Fibroblast of the aortic adventitia (primary cell): ENCODE measurements at regions not wholly inside any gene's neighbourhood (a gene's known extent, or its start where the extent isn't known, plus 50 kb on each side); places are given as distances from the start of the nearest gene placed in this dataset.

ENCODE experiments used
- DNase-seq: peaks from one replicate; pipeline ENCODE4 v3.0.0-alpha.2; 2010; ENCODE audit warnings: low read depth
- H3K4me3 ChIP-seq: 2 replicates; pipeline ENCODE4 v1.5.1; 2011; ENCODE audit warnings: low read depth, mild to moderate bottlenecking, control low read depth, low read length, moderate library complexity
- CTCF ChIP-seq: IDR thresholded peaks from 2 replicates; pipeline ENCODE4 v1.5.1; 2011; ENCODE audit warnings: mild to moderate bottlenecking, low read length, control low read depth, inconsistent platforms; ENCODE audit not compliant: insufficient read depth

- no peak for DNase-seq
- no peak overlapping the region for H3K4me3 ChIP-seq
- TF ChIP-seq CTCF, result no peak
Observed at GRCh38 chr7:89775459-89775858, 378.8 kb upstream of the STEAP1 start.

- no peak for TF ChIP-seq CTCF
- DNase-seq, result no peak
- H3K4me3 ChIP-seq, result no peak overlapping the region
Observed at GRCh38 chr7:89776980-89777379, 377.3 kb upstream of the STEAP1 start.

- DNase-seq, result no peak
- no peak for TF ChIP-seq CTCF
- no peak overlapping the region for H3K4me3 ChIP-seq
Observed at GRCh38 chr7:89777499-89777898, 376.8 kb upstream of the STEAP1 start.

GRCh38 chr7:89780291-89780690 lies 374.0 kb upstream of the STEAP1 start:
- DNase-seq, result no peak
- TF ChIP-seq CTCF, result no peak
- no peak overlapping the region for H3K4me3 ChIP-seq

- no peak for DNase-seq
- no peak overlapping the region for H3K4me3 ChIP-seq
- no peak for TF ChIP-seq CTCF
Observed at GRCh38 chr7:89796481-89796880, 357.8 kb upstream of the STEAP1 start.

- H3K4me3 ChIP-seq, result no peak overlapping the region
- TF ChIP-seq CTCF, result no peak
- DNase-seq, result no peak
Observed at GRCh38 chr7:89797965-89798598, 356.2 kb upstream of the STEAP1 start.

- H3K4me3 ChIP-seq, result no peak overlapping the region
- DNase-seq, result no peak
- TF ChIP-seq CTCF, result no peak
Observed at GRCh38 chr7:89798599-89798996, 355.7 kb upstream of the STEAP1 start.
